ENCODE measurements at regions not wholly inside any gene's neighbourhood (a gene's known extent, or its start where the extent isn't known, plus 50 kb on each side); places are given as distances from the start of the nearest gene placed in this dataset.

DNA sequence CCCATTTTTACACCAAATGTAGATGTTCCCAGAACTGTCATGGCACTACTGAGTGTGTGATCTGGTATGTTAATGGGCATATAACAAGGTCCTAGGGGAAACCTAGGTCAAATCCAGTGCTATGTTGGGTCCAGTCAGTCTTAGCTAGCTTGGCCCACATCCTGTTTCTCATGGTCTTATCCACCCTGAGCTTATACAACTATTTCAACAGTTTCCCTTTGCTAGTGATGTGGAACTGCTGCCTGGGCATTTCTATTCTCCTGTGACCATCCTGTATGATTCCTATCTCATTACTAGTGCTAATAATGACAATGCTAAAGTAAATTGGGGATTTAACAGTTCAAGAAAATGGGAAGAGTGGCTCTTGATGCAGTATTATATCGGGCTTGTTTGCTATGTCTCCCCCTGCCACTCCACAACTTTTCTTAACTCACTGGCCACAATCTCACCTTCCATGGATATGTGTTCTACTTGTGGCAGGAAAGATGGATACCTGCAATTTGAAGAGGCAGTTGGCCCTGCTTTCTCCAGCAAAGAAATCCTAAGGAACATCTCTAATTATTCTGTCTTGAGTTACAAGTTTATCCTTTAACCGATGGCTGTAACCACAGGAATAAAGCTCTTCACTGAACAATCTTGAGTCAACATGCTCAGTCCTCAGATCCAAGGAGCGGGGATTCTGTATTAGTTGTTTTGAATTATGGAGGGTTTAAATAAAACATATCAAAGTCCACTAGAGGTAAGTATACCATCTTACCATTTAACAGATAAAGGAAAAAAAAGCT is 707.8 kb downstream of the XPNPEP1 start:
- TF ChIP-seq POLR2A (IDR thresholded peaks at IDR 0.05; ENCODE audit: low read length) (no peak), CEBPB (IDR thresholded peaks at IDR 0.05) (no peak)
- TF ChIP-seq, protein P1, sequence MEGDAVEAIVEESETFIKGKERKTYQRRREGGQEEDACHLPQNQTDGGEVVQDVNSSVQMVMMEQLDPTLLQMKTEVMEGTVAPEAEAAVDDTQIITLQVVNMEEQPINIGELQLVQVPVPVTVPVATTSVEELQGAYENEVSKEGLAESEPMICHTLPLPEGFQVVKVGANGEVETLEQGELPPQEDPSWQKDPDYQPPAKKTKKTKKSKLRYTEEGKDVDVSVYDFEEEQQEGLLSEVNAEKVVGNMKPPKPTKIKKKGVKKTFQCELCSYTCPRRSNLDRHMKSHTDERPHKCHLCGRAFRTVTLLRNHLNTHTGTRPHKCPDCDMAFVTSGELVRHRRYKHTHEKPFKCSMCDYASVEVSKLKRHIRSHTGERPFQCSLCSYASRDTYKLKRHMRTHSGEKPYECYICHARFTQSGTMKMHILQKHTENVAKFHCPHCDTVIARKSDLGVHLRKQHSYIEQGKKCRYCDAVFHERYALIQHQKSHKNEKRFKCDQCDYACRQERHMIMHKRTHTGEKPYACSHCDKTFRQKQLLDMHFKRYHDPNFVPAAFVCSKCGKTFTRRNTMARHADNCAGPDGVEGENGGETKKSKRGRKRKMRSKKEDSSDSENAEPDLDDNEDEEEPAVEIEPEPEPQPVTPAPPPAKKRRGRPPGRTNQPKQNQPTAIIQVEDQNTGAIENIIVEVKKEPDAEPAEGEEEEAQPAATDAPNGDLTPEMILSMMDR (IDR thresholded peaks at IDR 0.05), result no peak
